Spleen (tissue), 7 donors: ENCODE measurements at regions not wholly inside any gene's neighbourhood (a gene's known extent, or its start where the extent isn't known, plus 50 kb on each side); places are given as distances from the start of the nearest gene placed in this dataset.

Experiments used
- CTCF ChIP-seq, 11 experiments: fragments of 200-600 bp in 7 of 11; fragments of 450-650 bp in 4 of 11; sonication (generic) in 4 of 11; IDR thresholded peaks in 8 of 11; conservative IDR thresholded peaks in 3 of 11; 1 replicate in 7 of 11; 2 replicates in 4 of 11; pipeline versions ENCODE4 v1.4.0 to v1.8.0; 2016 to 2021; ENCODE audit warnings: antibody characterized with exemption in 11 of 11, inconsistent platforms in 4 of 11, mild to moderate bottlenecking in 1 of 11
- POLR2AphosphoS5 ChIP-seq, 3 donors: sonication (generic); formaldehyde crosslinking; IDR thresholded peaks; one replicate each; pipeline ENCODE4 v1.5.1; 2017; ENCODE audit warnings: antibody characterized with exemption in 3 of 3
- donor health status: DM: no; HTN: no; CAD: no; lungs with moderate emphysema.
- donor health status: DM: no; HTN: no; CAD: no.
- donor health status: DM: no; HTN: no; CAD: no.

- TF ChIP-seq CTCF (IDR thresholded peaks at IDR 0.05 in 8 of 11, conservative IDR thresholded peaks at IDR 0.05 in 3 of 11) (no peak), POLR2AphosphoS5 (IDR thresholded peaks at IDR 0.05) (no peak)
These were observed 148.4 kb upstream of the KLF14 start for GRCh38 chr7:130882396-130882795.
